H1 (cell line): ENCODE measurements at regions not wholly inside any gene's neighbourhood (a gene's known extent, or its start where the extent isn't known, plus 50 kb on each side); places are given as distances from the start of the nearest gene placed in this dataset.

Source experiments
- HDAC2 ChIP-seq, 2 experiments: fragments of 300-600 bp in 1 of 2; sonication (generic) in 1 of 2; IDR thresholded peaks; 2 replicates each; pipeline ENCODE4 v1.6.1; 2011 to 2012; ENCODE audit warnings: low read depth in 2 of 2, low read length in 2 of 2, mild to moderate bottlenecking in 2 of 2, moderate library complexity in 2 of 2, borderline replicate concordance in 1 of 2, inconsistent platforms in 1 of 2
- KDM4A ChIP-seq: IDR thresholded peaks from one replicate; pipeline ENCODE4 v1.7.1; 2012; ENCODE audit warnings: low read depth, mild to moderate bottlenecking, moderate library complexity, low read length, inconsistent platforms; ENCODE audit not compliant: severe bottlenecking
- SIX5 ChIP-seq: IDR thresholded peaks from 2 replicates; pipeline ENCODE4 v1.6.1; 2011; ENCODE audit warnings: mild to moderate bottlenecking, low read depth, low read length
- TF ChIP-seq, protein P1 (sequence below), 3 experiments: IDR thresholded peaks; 1 replicate in 2 of 3; 2 replicates in 1 of 3; pipeline versions ENCODE4 v1.5.1 to v1.6.1; 2011; ENCODE audit warnings: low read length in 3 of 3, mild to moderate bottlenecking in 3 of 3, inconsistent platforms in 2 of 3, low read depth in 1 of 3, moderate library complexity in 1 of 3; ENCODE audit not compliant: insufficient read depth in 1 of 3; ENCODE audit errors: control extremely low read depth in 1 of 3

DNA sequence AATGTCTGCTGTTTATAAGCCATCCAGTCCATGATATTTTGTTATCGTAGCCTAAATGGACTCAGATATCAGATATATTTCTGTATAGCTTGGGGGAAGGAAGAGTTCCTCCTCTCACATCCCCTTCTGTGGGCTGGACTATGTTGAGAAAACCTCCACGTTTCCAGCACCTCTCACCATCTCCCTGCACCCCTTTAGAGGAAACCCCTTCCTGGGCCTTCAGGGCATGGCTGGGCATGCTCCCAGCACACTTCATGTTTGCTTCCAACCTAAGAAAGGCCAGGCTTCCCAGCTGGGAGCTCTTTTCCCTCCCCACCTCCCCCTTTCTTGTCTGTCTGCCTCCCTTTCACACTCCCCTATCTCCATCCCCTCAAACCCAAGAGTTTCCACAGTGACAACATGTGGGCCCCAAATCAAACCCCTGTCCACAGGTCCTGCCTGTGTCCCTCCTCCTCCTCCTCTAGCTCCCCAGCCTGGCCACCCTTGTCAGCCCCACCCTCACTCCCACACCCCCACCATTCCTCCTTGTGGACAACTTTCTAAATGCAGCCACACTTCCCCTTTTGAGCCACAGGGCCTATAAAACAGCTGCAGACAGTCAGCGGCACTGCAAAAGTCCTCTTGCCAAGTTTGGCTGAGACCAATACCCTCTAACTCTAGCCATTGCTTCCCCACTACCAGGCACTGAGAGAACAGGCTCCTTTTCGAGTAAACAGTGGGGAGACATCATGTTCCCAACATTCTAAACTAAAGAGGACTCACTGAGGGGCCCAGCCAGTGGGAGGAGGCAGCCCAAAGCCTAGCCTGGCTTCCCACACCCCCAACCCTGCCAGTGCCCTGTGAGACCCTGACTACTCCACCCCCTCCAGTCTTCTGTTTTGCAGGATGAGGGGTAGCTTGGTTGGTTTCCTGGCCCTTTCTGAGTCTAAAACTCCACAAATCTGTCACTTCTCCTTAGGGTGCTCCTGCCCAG lies 120.5 kb downstream of the ZFP36L2 start:
- TF ChIP-seq KDM4A (no peak), HDAC2 (IDR thresholded peaks at IDR 0.05; ENCODE audit: borderline replicate concordance in 1 of 2, low read depth in 2 of 2, low read length in 2 of 2) (no peak), SIX5 (no peak)
- TF ChIP-seq, protein P1, sequence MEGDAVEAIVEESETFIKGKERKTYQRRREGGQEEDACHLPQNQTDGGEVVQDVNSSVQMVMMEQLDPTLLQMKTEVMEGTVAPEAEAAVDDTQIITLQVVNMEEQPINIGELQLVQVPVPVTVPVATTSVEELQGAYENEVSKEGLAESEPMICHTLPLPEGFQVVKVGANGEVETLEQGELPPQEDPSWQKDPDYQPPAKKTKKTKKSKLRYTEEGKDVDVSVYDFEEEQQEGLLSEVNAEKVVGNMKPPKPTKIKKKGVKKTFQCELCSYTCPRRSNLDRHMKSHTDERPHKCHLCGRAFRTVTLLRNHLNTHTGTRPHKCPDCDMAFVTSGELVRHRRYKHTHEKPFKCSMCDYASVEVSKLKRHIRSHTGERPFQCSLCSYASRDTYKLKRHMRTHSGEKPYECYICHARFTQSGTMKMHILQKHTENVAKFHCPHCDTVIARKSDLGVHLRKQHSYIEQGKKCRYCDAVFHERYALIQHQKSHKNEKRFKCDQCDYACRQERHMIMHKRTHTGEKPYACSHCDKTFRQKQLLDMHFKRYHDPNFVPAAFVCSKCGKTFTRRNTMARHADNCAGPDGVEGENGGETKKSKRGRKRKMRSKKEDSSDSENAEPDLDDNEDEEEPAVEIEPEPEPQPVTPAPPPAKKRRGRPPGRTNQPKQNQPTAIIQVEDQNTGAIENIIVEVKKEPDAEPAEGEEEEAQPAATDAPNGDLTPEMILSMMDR (IDR thresholded peaks at IDR 0.05; ENCODE audit: control extremely low read depth in 1 of 3, insufficient read depth in 1 of 3, low read depth in 1 of 3, low read length in 3 of 3), result peak in 2 of 3 experiments; percentile 29 to 32; a peak in 3 of 4 replicates
